ENCODE measurements at regions not wholly inside any gene's neighbourhood (a gene's known extent, or its start where the extent isn't known, plus 50 kb on each side); places are given as distances from the start of the nearest gene placed in this dataset.

- TF ChIP-seq, protein P1, sequence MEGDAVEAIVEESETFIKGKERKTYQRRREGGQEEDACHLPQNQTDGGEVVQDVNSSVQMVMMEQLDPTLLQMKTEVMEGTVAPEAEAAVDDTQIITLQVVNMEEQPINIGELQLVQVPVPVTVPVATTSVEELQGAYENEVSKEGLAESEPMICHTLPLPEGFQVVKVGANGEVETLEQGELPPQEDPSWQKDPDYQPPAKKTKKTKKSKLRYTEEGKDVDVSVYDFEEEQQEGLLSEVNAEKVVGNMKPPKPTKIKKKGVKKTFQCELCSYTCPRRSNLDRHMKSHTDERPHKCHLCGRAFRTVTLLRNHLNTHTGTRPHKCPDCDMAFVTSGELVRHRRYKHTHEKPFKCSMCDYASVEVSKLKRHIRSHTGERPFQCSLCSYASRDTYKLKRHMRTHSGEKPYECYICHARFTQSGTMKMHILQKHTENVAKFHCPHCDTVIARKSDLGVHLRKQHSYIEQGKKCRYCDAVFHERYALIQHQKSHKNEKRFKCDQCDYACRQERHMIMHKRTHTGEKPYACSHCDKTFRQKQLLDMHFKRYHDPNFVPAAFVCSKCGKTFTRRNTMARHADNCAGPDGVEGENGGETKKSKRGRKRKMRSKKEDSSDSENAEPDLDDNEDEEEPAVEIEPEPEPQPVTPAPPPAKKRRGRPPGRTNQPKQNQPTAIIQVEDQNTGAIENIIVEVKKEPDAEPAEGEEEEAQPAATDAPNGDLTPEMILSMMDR (IDR thresholded peaks at IDR 0.05; ENCODE audit: insufficient read depth, low read length, missing control alignments) = no peak
- ChIA-PET CTCF (interaction anchor here (2.0 to 2.4 kb wide), 3 partner anchors 10 to 402 kb away, joined by 5 to 12 read pairs (median 6); no protein-coding TSS in a partner anchor), POLR2A (no interaction called here)
- DNase-seq (ENCODE audit: low read depth, low spot score) = no peak
- H3K4me3 ChIP-seq (ENCODE audit: low read depth, low read length) = no peak overlapping the region
These were observed 486.7 kb upstream of the GCFC2 start for GRCh38 chr2:76197428-76197827.

DNA sequence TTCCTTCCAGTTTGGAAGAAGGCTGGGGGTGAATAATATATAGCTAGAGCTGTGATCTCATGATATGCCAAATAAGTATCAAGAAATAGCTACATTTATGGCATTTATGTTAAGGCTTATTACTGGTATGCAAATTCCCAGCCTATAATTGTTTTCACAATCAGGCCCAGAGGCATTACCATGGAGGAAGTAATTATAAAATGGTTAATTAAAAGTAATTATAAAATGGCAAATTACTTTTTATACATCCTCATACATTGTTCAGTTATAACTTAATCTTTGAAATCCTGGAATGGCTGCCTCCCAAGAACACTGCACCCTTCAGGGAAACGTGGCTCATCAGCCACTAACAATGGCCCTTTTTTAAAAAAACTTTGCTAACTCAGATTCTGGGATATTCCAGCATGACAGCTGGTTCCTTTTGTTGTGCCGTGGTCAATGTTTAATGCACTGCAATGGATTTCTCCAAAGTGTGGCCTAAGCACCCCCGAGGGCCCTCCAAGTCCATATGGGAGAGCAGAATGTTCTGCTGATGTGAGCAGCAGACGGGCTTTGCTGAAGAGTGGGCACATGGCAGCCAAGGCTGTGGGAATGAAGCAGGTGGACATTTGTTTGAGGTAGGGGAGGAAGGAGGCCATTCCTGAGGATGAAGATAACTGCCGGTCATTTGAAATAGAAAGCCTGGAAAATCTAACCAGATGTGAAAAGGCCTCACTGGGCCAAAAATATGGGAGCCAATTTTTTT is 483.5 kb upstream of the GCFC2 start:
- H3K4me3 ChIP-seq (ENCODE audit: low read depth, low read length) = no peak overlapping the region
- ChIA-PET POLR2A (no interaction called here), CTCF (no interaction called here)
- no peak for DNase-seq (ENCODE audit: low read depth, low spot score)
- TF ChIP-seq, protein P1 (IDR thresholded peaks at IDR 0.05; ENCODE audit: insufficient read depth, low read length, missing control alignments) = no peak

- H3K4me3 ChIP-seq (ENCODE audit: low read depth, low read length) = no peak overlapping the region
- ChIA-PET POLR2A (no interaction called here), CTCF (no interaction called here)
- TF ChIP-seq, protein P1 (IDR thresholded peaks at IDR 0.05; ENCODE audit: insufficient read depth, low read length, missing control alignments) = no peak
- no peak for DNase-seq (ENCODE audit: low read depth, low spot score)
These were observed 482.4 kb upstream of the GCFC2 start for GRCh38 chr2:76193089-76193488.

DNA sequence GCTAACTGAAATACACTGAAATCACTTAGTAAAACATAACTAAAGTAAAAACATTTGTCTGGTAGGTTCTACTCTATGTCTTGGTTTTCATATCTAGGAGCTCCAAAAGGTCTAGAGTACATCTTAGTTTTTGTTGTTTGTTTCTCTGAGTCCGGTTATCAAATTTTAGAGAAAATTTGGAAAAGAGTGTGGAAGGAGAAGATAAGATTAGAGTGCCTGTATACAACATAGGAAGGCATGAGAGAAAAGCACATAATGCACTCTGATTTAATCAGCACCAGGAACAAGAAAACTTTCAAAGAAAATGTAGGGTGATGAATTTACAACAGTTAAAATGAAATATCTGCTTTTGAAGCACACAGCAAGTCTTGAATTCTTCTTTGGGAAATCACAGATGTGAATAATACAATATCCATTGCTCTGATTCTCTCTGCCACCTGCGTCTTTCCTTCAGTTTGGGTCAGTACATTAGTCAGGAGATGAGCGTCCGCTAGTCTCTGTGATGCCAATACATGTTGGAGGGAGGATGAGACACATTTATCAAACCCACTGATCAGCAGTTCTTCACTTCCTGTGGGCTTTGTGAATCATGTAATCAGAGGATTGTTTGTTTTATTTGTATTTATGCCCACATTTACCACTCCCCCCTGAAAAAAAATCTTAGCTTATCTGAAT is 477.8 kb upstream of the GCFC2 start:
- DNase-seq (ENCODE audit: low read depth, low spot score) = no peak
- TF ChIP-seq, protein P1 (IDR thresholded peaks at IDR 0.05; ENCODE audit: insufficient read depth, low read length, missing control alignments) = no peak
- H3K4me3 ChIP-seq (ENCODE audit: low read depth, low read length) = no peak overlapping the region
- CTCF ChIA-PET = no interaction called here
- POLR2A ChIA-PET = no interaction called here

DNA sequence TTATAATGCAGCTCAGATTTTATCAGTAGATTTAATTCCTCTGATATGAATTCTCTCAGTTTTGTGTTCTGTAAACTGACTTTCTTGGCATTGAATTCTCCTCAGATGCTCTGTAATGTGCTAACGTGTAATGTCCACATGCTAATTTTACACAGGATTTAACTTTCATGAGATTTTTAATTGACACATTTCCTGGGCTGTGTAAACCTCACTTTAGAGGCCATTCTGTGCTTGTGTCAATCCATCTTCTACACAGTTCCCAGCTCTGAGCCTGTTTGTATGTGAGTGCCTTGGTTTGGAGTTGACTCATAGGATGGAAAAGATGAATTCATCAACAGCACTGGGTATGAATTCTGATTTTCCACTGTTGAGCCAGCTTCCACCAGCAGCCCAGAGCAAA is 476.7 kb upstream of the GCFC2 start:
- ChIA-PET CTCF (no interaction called here), POLR2A (no interaction called here)
- DNase-seq (ENCODE audit: low read depth, low spot score) = no peak
- TF ChIP-seq, protein P1 (IDR thresholded peaks at IDR 0.05; ENCODE audit: insufficient read depth, low read length, missing control alignments) = no peak
- H3K4me3 ChIP-seq (ENCODE audit: low read depth, low read length) = no peak overlapping the region

GRCh38 chr2:76180676-76181075 is 470.0 kb upstream of the GCFC2 start:
- DNase-seq (ENCODE audit: low read depth, low spot score) = no peak
- POLR2A ChIA-PET = no interaction called here
- TF ChIP-seq, protein P1 (IDR thresholded peaks at IDR 0.05; ENCODE audit: insufficient read depth, low read length, missing control alignments) = no peak
- H3K4me3 ChIP-seq (ENCODE audit: low read depth, low read length) = no peak overlapping the region
- CTCF ChIA-PET = no interaction called here
